ENCODE measurements at regions not wholly inside any gene's neighbourhood (a gene's known extent, or its start where the extent isn't known, plus 50 kb on each side); places are given as distances from the start of the nearest gene placed in this dataset.

- no peaks in the 10 kb centered on the region for H3K27me3 Mint-ChIP-seq
- no peak overlapping the region for H3K4me3 Mint-ChIP-seq
- ATAC-seq (replicated peaks), result no peak
- H3K4me1 Mint-ChIP-seq, result no peaks in the 10 kb centered on the region
- no peaks in the 10 kb centered on the region for H3K36me3 Mint-ChIP-seq
- H3K27ac Mint-ChIP-seq, result no peak overlapping the region
- peaks cover 14 to 17% of the 10 kb centered on the region in 2 donors for H3K9me3 Mint-ChIP-seq
- DNase-seq, result no peak
Observed at GRCh38 chr1:95699149-95699953, 465.3 kb downstream of the RWDD3 start.

GRCh38 chr1:95701450-95702173, 467.6 kb downstream of the RWDD3 start:
- no peak for DNase-seq
- no peaks in the 10 kb centered on the region for H3K27me3 Mint-ChIP-seq
- H3K4me3 Mint-ChIP-seq, result no peak overlapping the region
- no peak overlapping the region for H3K27ac Mint-ChIP-seq
- H3K36me3 Mint-ChIP-seq, result no peaks in the 10 kb centered on the region
- ATAC-seq (replicated peaks), result no peak
- H3K9me3 Mint-ChIP-seq, result peaks cover 21 to 23% of the 10 kb centered on the region in 2 donors
- H3K4me1 Mint-ChIP-seq, result no peaks in the 10 kb centered on the region

GRCh38 chr1:95703046-95703445, 469.0 kb downstream of the RWDD3 start:
- Mint-ChIP-seq H3K27ac (no peak overlapping the region), H3K36me3 (no peaks in the 10 kb centered on the region), H3K9me3 (peaks cover 23 to 25% of the 10 kb centered on the region in 2 donors), H3K4me1 (no peaks in the 10 kb centered on the region), H3K27me3 (no peaks in the 10 kb centered on the region), H3K4me3 (no peak overlapping the region)
- DNase-seq, result no peak
- no peak for ATAC-seq (replicated peaks)

- Mint-ChIP-seq H3K4me1 (no peaks in the 10 kb centered on the region), H3K9me3 (peaks cover 1 to 3% of the 10 kb centered on the region in 2 donors), H3K27ac (no peak overlapping the region), H3K36me3 (no peaks in the 10 kb centered on the region), H3K4me3 (no peak overlapping the region), H3K27me3 (no peaks in the 10 kb centered on the region)
- ATAC-seq (replicated peaks) (no peak), DNase-seq (no peak)
Observed at GRCh38 chr1:95716097-95716496, 482.1 kb downstream of the RWDD3 start.

- H3K27me3 Mint-ChIP-seq, result no peaks in the 10 kb centered on the region
- peaks cover 3% of the 10 kb centered on the region in 2 donors for H3K9me3 Mint-ChIP-seq
- H3K27ac Mint-ChIP-seq, result no peak overlapping the region
- ATAC-seq (replicated peaks) (no peak), DNase-seq (no peak)
- H3K4me3 Mint-ChIP-seq, result no peak overlapping the region
- no peaks in the 10 kb centered on the region for H3K36me3 Mint-ChIP-seq
- H3K4me1 Mint-ChIP-seq, result no peaks in the 10 kb centered on the region
Observed at GRCh38 chr1:95716550-95716949, 482.5 kb downstream of the RWDD3 start.

GRCh38 chr1:95723346-95723745, 489.3 kb downstream of the RWDD3 start:
- ATAC-seq (replicated peaks), result no peak
- Mint-ChIP-seq H3K27me3 (no peaks in the 10 kb centered on the region), H3K9me3 (peaks cover 3 to 10% of the 10 kb centered on the region in 2 donors), H3K4me1 (no peaks in the 10 kb centered on the region), H3K4me3 (no peak overlapping the region), H3K27ac (no peak overlapping the region), H3K36me3 (no peaks in the 10 kb centered on the region)
- DNase-seq, result no peak

GRCh38 chr1:95728841-95729240, 494.8 kb downstream of the RWDD3 start:
- Mint-ChIP-seq H3K9me3 (peaks cover 7 to 11% of the 10 kb centered on the region in 2 donors), H3K27ac (no peak overlapping the region), H3K4me3 (no peak overlapping the region), H3K36me3 (no peaks in the 10 kb centered on the region), H3K4me1 (no peaks in the 10 kb centered on the region), H3K27me3 (no peaks in the 10 kb centered on the region)
- DNase-seq (no peak), ATAC-seq (replicated peaks) (no peak)

GRCh38 chr1:95730986-95731385, 497.0 kb downstream of the RWDD3 start:
- peaks cover 6 to 14% of the 10 kb centered on the region in 2 donors for H3K9me3 Mint-ChIP-seq
- DNase-seq (no peak), ATAC-seq (replicated peaks) (no peak)
- H3K4me3 Mint-ChIP-seq, result no peak overlapping the region
- no peaks in the 10 kb centered on the region for H3K27me3 Mint-ChIP-seq
- no peak overlapping the region for H3K27ac Mint-ChIP-seq
- H3K4me1 Mint-ChIP-seq, result no peaks in the 10 kb centered on the region
- no peaks in the 10 kb centered on the region for H3K36me3 Mint-ChIP-seq

GRCh38 chr1:95731466-95731865, 497.5 kb downstream of the RWDD3 start:
- H3K9me3 Mint-ChIP-seq, result peaks cover 6 to 14% of the 10 kb centered on the region in 2 donors
- no peaks in the 10 kb centered on the region for H3K36me3 Mint-ChIP-seq
- H3K27ac Mint-ChIP-seq, result no peak overlapping the region
- DNase-seq (no peak), ATAC-seq (replicated peaks) (no peak)
- H3K4me1 Mint-ChIP-seq, result no peaks in the 10 kb centered on the region
- no peaks in the 10 kb centered on the region for H3K27me3 Mint-ChIP-seq
- no peak overlapping the region for H3K4me3 Mint-ChIP-seq

- H3K27me3 Mint-ChIP-seq, result no peaks in the 10 kb centered on the region
- no peaks in the 10 kb centered on the region for H3K36me3 Mint-ChIP-seq
- H3K4me3 Mint-ChIP-seq, result no peak overlapping the region
- H3K4me1 Mint-ChIP-seq, result no peaks in the 10 kb centered on the region
- peaks cover 8 to 14% of the 10 kb centered on the region in 2 donors for H3K9me3 Mint-ChIP-seq
- DNase-seq (no peak), ATAC-seq (replicated peaks) (no peak)
- no peak overlapping the region for H3K27ac Mint-ChIP-seq
Observed at GRCh38 chr1:95733031-95733430, 499.0 kb downstream of the RWDD3 start.

- DNase-seq, result no peak
- ATAC-seq (replicated peaks), result no peak
- Mint-ChIP-seq H3K27ac (no peak overlapping the region), H3K36me3 (no peaks in the 10 kb centered on the region), H3K9me3 (peaks cover 11 to 14% of the 10 kb centered on the region in 2 donors), H3K4me3 (no peak overlapping the region), H3K4me1 (no peaks in the 10 kb centered on the region), H3K27me3 (no peaks in the 10 kb centered on the region)
Observed at GRCh38 chr1:95733671-95734070, 499.7 kb downstream of the RWDD3 start.

GRCh38 chr1:95734560-95734959, 500.6 kb downstream of the RWDD3 start:
- ATAC-seq (replicated peaks) (no peak), DNase-seq (no peak)
- no peaks in the 10 kb centered on the region for H3K36me3 Mint-ChIP-seq
- H3K27ac Mint-ChIP-seq, result no peak overlapping the region
- H3K27me3 Mint-ChIP-seq, result no peaks in the 10 kb centered on the region
- peaks cover 11 to 14% of the 10 kb centered on the region in 2 donors for H3K9me3 Mint-ChIP-seq
- H3K4me3 Mint-ChIP-seq, result no peak overlapping the region
- no peaks in the 10 kb centered on the region for H3K4me1 Mint-ChIP-seq

GRCh38 chr1:95742591-95743089, 508.6 kb downstream of the RWDD3 start:
- Mint-ChIP-seq H3K4me1 (no peaks in the 10 kb centered on the region), H3K27ac (no peak overlapping the region), H3K4me3 (no peak overlapping the region), H3K36me3 (no peaks in the 10 kb centered on the region), H3K9me3 (peaks cover 8 to 12% of the 10 kb centered on the region in 2 donors), H3K27me3 (no peaks in the 10 kb centered on the region)
- DNase-seq, result no peak
- no peak for ATAC-seq (replicated peaks)

GRCh38 chr1:95744731-95745130, 510.7 kb downstream of the RWDD3 start:
- Mint-ChIP-seq H3K4me3 (no peak overlapping the region), H3K9me3 (peaks cover 3 to 10% of the 10 kb centered on the region in 2 donors)
- ATAC-seq (replicated peaks), result no peak

More at GRCh38 chr1:95744731-95745130, 510.7 kb downstream of the RWDD3 start:
- no peak for DNase-seq
- Mint-ChIP-seq H3K27me3 (no peaks in the 10 kb centered on the region), H3K27ac (no peak overlapping the region), H3K4me1 (no peaks in the 10 kb centered on the region), H3K36me3 (no peaks in the 10 kb centered on the region)

Measured in stimulated activated naive B cell treated with anti-CD40 and anti-IgM and Interleukin-4, amounts not matched to agents 10 μg/mL and 1 μg/mL and 100 μg/mL, for 72 hours (primary cell).